AG09319 (cell line): ENCODE measurements at regions not wholly inside any gene's neighbourhood (a gene's known extent, or its start where the extent isn't known, plus 50 kb on each side); places are given as distances from the start of the nearest gene placed in this dataset.

Experiments used
- DNase-seq: peaks from one replicate; pipeline ENCODE4 v3.0.0-alpha.2; 2010; ENCODE audit warnings: low read depth; ENCODE audit errors: extremely low read depth
- TF ChIP-seq, protein P1 (sequence below): IDR thresholded peaks from 2 replicates; pipeline ENCODE4 v1.5.1; 2011; ENCODE audit warnings: low read depth, mild to moderate bottlenecking, inconsistent platforms, low read length, moderate library complexity

DNA sequence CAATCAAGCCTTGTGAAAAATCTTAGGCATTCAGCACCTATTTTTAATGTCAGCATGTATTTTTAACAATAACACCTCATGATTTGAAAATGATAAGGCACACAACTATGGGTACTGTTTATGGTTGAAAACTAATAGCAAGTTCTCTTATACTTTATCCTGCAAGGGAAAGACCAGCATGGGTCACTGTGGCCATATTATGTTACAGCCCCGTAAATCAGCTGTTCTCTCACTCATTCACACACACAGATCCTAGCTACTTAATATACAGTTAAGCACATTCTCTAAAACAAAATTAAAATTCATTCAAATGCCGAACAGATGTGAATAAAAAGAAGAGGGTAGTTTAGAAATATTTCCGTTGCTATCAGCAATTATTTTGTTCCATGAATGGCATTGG, 224.4 kb downstream of the OGFRL1 start:
- no peak for DNase-seq
- TF ChIP-seq, protein P1, sequence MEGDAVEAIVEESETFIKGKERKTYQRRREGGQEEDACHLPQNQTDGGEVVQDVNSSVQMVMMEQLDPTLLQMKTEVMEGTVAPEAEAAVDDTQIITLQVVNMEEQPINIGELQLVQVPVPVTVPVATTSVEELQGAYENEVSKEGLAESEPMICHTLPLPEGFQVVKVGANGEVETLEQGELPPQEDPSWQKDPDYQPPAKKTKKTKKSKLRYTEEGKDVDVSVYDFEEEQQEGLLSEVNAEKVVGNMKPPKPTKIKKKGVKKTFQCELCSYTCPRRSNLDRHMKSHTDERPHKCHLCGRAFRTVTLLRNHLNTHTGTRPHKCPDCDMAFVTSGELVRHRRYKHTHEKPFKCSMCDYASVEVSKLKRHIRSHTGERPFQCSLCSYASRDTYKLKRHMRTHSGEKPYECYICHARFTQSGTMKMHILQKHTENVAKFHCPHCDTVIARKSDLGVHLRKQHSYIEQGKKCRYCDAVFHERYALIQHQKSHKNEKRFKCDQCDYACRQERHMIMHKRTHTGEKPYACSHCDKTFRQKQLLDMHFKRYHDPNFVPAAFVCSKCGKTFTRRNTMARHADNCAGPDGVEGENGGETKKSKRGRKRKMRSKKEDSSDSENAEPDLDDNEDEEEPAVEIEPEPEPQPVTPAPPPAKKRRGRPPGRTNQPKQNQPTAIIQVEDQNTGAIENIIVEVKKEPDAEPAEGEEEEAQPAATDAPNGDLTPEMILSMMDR: no peak

DNA sequence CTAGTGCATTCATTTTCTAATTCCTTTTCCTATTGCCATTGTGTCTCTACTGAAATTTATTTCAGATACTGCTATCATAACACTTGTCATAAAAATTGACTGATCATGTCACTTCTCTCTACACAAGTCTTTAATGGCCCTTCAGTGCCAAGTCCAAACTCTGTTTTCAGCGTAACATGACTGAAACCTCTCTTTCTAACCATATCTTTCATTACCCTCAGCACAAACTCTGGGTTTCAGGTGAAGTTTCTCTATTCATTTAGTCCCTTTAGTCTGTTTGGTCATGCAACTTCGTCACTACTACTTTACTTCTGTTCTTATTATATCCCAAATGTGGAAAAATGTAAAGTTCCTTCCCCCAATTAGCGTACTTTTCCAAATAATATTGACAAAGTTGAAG, 234.9 kb downstream of the OGFRL1 start:
- no peak for DNase-seq
- TF ChIP-seq, protein P1: no peak

DNA sequence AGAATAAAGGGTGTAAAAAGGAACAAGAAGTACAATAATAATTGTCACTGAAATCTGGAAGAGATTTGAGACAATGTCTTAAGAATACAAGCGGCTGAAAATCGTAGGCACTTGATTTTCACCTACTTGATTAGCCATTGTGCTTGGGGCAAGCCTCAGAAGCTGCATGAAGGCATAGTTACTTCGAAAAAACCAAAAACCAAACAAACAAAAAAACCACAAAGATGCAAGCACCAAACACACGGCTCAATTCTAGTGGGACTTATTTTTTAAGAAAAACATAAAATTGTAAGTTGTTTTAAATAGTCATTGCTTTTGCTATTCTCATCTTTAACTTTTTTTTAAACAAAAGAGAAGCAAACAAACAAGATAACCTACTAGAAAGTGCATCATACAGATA, 235.6 kb downstream of the OGFRL1 start:
- TF ChIP-seq, protein P1: no peak

DNA sequence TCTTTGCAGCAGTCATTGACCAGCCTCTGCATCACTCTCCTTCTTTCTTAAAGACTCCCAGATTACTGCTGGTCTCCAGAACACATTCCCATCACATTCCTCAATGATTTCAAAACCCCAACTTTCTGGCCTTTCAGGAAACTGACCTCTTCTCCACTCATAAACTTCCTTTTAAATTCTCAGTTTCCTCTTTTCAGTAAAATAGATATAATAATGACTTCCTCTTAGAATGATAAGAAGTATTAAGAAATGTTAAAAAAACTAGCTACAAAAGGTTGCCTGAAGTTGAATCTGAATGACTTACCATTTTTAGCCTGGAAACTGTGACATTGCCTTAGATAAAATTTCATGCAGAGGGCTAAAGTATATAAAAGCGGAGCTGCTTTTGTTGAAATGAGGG, 239.3 kb downstream of the OGFRL1 start:
- TF ChIP-seq, protein P1: no peak
- DNase-seq: no peak

More for the DNA sequence above, 235.6 kb downstream of the OGFRL1 start:
- no peak for DNase-seq

DNA sequence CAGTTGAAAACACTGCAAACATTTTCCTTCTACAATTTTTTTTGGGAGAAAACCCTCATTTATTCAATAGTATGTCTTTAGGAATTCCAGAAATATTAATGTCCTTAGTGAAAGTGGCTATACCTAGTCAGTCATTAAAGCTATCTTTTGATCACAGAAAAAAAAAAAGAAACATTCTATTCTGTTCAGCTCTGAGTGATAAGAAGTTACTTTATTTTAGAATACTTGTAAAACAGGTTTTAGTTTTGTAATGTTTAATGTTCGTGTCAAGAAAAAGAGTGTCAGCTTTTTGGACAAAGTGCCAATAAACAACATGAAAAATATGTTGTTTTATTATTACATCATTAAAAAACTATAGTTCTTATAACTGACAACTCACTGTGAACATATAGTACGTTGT, 240.4 kb downstream of the OGFRL1 start:
- no peak for DNase-seq
- TF ChIP-seq, protein P1: no peak

DNA sequence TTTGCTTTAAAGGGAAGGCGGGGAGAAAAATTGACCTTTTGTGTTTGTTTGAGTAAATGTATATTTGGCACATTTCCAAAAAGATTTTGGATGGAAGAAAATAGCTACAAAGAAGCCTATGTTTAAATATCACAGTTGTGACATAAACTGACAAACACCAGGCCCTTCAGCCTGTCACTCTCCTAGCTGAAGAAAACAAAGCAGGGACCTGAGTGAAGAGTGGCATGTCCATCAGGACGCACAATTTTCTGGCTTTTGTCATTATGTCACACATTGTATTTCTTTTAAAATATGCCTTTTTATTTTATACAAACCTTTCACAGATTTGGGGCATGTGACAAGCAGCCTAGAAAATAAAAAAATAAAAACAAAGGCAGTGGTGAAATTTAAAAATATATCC, 241.2 kb downstream of the OGFRL1 start:
- TF ChIP-seq, protein P1: no peak
- no peak for DNase-seq

DNA sequence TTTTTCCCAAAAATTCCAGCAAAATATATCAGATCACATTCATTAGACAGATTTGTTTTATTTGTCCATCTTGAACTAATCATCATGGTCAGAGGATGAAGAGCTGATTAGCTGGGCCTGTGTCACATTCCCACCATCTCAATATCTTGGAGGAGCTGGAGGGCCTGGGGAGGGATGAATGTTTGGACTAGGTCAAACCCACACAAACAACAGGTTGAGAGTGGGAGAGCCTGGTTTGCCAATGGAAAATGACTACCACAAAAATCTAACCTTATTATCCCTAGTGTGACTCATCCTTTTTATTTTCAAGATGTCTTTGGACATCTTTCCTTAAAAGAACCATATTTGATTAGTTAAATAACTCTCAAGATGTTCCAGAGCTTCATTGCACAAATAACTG, 242.4 kb downstream of the OGFRL1 start:
- DNase-seq: peak; percentile 61
- TF ChIP-seq, protein P1: no peak
